Panc1 (cell line): ENCODE measurements at regions not wholly inside any gene's neighbourhood (a gene's known extent, or its start where the extent isn't known, plus 50 kb on each side); places are given as distances from the start of the nearest gene placed in this dataset.

Source experiments
- ATAC-seq: fragments of 200-7000 bp; cut with Tn5 transposase; 2 replicates; pipeline ENCODE4 v1.9.1; 2020; ENCODE audit warnings: mild to moderate bottlenecking, moderate library complexity
- BruUV-seq: library from RNA; stranded (reverse); fragments of 400-500 nt; replicated peaks from 2 replicates; lab custom pipeline; 2021; lab: Mats Ljungman, UMichigan
- CTCF ChIA-PET: fragments of 300-600 bp; sonication (Branson Sonifier 250); formaldehyde crosslinking; loops from one replicate; lab custom pipeline; 2022; ENCODE audit warnings: antibody characterized with exemption; lab: Charles Lee
- POLR2A ChIA-PET: fragments of 300-600 bp; sonication (Branson Sonifier 250); formaldehyde crosslinking; loops from one replicate; lab custom pipeline; 2022; ENCODE audit warnings: antibody characterized with exemption; lab: Charles Lee
- DNase-seq: peaks from one replicate; pipeline ENCODE4 v3.0.0-alpha.2; 2010; ENCODE audit warnings: low read depth, low spot score
- H3K27ac ChIP-seq: 2 replicates; pipeline ENCODE4 v1.5.1; 2011; ENCODE audit warnings: mild to moderate bottlenecking, low read length, inconsistent platforms
- H3K27me3 ChIP-seq: fragments of 200-500 bp; sonication (Bioruptor generic); 2 replicates; pipeline ENCODE4 v1.6.0; 2014; ENCODE audit warnings: low read length, inconsistent platforms; ENCODE audit not compliant: control insufficient read depth, insufficient read depth
- H3K36me3 ChIP-seq: fragments of 200-500 bp; sonication (Bioruptor generic); 2 replicates; pipeline ENCODE4 v1.5.1; 2014; ENCODE audit warnings: inconsistent platforms, mild to moderate bottlenecking, low read length, moderate library complexity; ENCODE audit not compliant: control insufficient read depth, insufficient read depth
- H3K4me1 ChIP-seq: 2 replicates; pipeline ENCODE4 v1.5.1; 2011; ENCODE audit warnings: inconsistent platforms, mild to moderate bottlenecking, low read length, moderate library complexity; ENCODE audit not compliant: control insufficient read depth, insufficient read depth
- H3K4me3 ChIP-seq, 2 experiments: 2 replicates each; pipeline ENCODE4 v1.5.1; 2011 to 2012; ENCODE audit warnings: low read depth in 2 of 2, low read length in 2 of 2, mild to moderate bottlenecking in 2 of 2, inconsistent platforms in 1 of 2, moderate library complexity in 1 of 2
- H3K9me3 ChIP-seq: fragments of 200-500 bp; sonication (Bioruptor generic); 2 replicates; pipeline ENCODE4 v1.5.1; 2014; ENCODE audit warnings: low read depth, mild to moderate bottlenecking, inconsistent platforms, low read length, moderate library complexity; ENCODE audit not compliant: control insufficient read depth, insufficient read depth
- POLR2AphosphoS5 ChIP-seq: IDR thresholded peaks from 2 replicates; pipeline ENCODE4 v1.6.1; 2012; ENCODE audit warnings: mild to moderate bottlenecking, low read depth, low read length, moderate library complexity
- REST ChIP-seq, 2 experiments: IDR thresholded peaks; 2 replicates each; pipeline ENCODE4 v1.6.1; 2011 to 2012; ENCODE audit warnings: low read depth in 2 of 2, control low read depth in 1 of 2, low read length in 1 of 2, mild to moderate bottlenecking in 1 of 2, moderate library complexity in 1 of 2; ENCODE audit not compliant: insufficient read depth in 1 of 2
- SIN3A ChIP-seq: IDR thresholded peaks from 2 replicates; pipeline ENCODE4 v1.6.1; 2012; ENCODE audit warnings: low read depth, mild to moderate bottlenecking, low read length, moderate library complexity, borderline replicate concordance; ENCODE audit not compliant: insufficient read depth
- TCF7L2 ChIP-seq: IDR thresholded peaks from 2 replicates; pipeline ENCODE4 v1.6.1; 2011; ENCODE audit warnings: mild to moderate bottlenecking, low read depth, low read length, inconsistent platforms
- in situ Hi-C: cut with HindIII; loops from 2 replicates; pipeline ENCODE4 v1.10.0; 2016; ENCODE audit warnings: low sequenced_read_pairs, low pct_unique_long_range_greater_than_20kb
- intact Hi-C: fragments of 100-400 bp; cut with micrococcal nuclease; formaldehyde crosslinking; loops from one replicate; pipeline ENCODE4 v1.10.0; 2022; ENCODE audit not compliant: unreplicated experiment
- TF ChIP-seq, protein P1 (sequence below): fragments of 450-650 bp; IDR thresholded peaks from 2 replicates; pipeline ENCODE4 v1.5.1; 2017; ENCODE audit warnings: mild to moderate bottlenecking

GRCh38 chr3:23115171-23115877 is 87.8 kb upstream of the UBE2E2 start:
- no TSS peak for BruUV-seq
- no peak for DNase-seq
- Histone ChIP-seq H3K27ac (no peak overlapping the region), H3K36me3 (no peaks in the 10 kb centered on the region), H3K27me3 (no peaks in the 10 kb centered on the region; the same call in 1 of the 2 replicates), H3K4me3 (no peak overlapping the region), H3K4me1 (peaks cover 3% of the 10 kb centered on the region; the same call in 1 of the 2 replicates), H3K9me3 (no peaks in the 10 kb centered on the region)
- in situ Hi-C loops: no loop called here
- intact Hi-C loops: no loop called here
- ChIA-PET CTCF (no interaction called here), POLR2A (no interaction called here)
- ATAC-seq: no peak
- no peak for TF ChIP-seq SIN3A
- no peak for TF ChIP-seq TCF7L2
- TF ChIP-seq REST (IDR thresholded peaks at IDR 0.05; ENCODE audit: insufficient read depth in 1 of 2, low read depth in 2 of 2, low read length in 1 of 2): no peak
- TF ChIP-seq, protein P1, sequence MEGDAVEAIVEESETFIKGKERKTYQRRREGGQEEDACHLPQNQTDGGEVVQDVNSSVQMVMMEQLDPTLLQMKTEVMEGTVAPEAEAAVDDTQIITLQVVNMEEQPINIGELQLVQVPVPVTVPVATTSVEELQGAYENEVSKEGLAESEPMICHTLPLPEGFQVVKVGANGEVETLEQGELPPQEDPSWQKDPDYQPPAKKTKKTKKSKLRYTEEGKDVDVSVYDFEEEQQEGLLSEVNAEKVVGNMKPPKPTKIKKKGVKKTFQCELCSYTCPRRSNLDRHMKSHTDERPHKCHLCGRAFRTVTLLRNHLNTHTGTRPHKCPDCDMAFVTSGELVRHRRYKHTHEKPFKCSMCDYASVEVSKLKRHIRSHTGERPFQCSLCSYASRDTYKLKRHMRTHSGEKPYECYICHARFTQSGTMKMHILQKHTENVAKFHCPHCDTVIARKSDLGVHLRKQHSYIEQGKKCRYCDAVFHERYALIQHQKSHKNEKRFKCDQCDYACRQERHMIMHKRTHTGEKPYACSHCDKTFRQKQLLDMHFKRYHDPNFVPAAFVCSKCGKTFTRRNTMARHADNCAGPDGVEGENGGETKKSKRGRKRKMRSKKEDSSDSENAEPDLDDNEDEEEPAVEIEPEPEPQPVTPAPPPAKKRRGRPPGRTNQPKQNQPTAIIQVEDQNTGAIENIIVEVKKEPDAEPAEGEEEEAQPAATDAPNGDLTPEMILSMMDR: no peak
- no peak for TF ChIP-seq POLR2AphosphoS5

DNA sequence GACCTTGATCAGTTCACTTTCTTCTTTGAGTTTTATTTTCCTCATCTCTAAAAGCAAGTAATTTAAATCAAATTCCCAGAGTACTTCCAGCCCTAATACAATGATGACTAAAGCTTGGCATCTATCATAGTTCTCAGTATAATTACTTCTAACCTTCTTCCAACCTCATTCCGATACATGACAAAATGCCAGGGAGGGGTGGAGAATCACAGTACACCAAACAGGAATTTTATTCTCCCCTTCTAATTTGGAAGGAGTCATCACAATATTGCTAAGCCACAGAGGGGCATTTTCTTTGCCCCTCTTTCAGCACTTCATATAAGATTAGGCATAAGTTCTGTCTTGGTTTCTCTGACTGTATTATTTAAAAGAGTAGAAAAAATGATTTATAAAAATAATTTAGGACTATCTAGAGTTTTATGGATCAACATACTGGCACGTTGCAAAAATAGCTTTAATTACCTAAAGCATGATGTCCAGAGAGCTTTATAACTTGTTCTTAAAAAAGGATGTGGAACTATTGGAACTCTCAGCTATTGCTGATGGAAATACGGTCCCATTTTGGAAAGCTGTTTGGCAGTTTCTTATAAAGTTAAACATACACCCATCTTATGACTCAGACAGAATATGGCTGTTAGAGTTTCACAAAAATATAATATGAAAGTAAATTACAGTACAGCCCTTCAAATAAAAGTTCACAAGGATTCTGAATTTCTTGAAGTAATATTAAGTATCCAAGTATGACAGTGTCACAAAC is 86.9 kb upstream of the UBE2E2 start:
- no peak for TF ChIP-seq REST (IDR thresholded peaks at IDR 0.05; ENCODE audit: insufficient read depth in 1 of 2, low read depth in 2 of 2, low read length in 1 of 2)
- no peak for TF ChIP-seq SIN3A
- no peak overlapping the region for H3K27ac ChIP-seq
- no peaks in the 10 kb centered on the region for H3K9me3 ChIP-seq
- CTCF ChIA-PET: no interaction called here
- intact Hi-C loops: no loop called here
- DNase-seq (no peak), ATAC-seq (no peak)
- no peak overlapping the region for H3K4me3 ChIP-seq
- POLR2A ChIA-PET: interaction anchor here (0.7 kb wide), 1 partner anchor 31 kb away, joined by 3 read pairs; no protein-coding TSS in a partner anchor
- in situ Hi-C loops: no loop called here
- H3K27me3 ChIP-seq: peaks cover 6% of the 10 kb centered on the region
- no peaks in the 10 kb centered on the region for H3K36me3 ChIP-seq
- BruUV-seq: no TSS peak
- H3K4me1 ChIP-seq: peaks cover 3% of the 10 kb centered on the region; the same call in 1 of the 2 replicates
